RCC 7860 (cell line): ENCODE measurements at regions not wholly inside any gene's neighbourhood (a gene's known extent, or its start where the extent isn't known, plus 50 kb on each side); places are given as distances from the start of the nearest gene placed in this dataset.

Source experiments
- DNase-seq: peaks from one replicate; pipeline ENCODE4 v3.0.0-alpha.2; 2015; ENCODE audit warnings: low spot score
- FAIRE-seq: peaks from 2 replicates; lab custom pipeline; 2012; peaks lifted over from hg19 to GRCh38; lab: Jason Lieb, UNC

DNA sequence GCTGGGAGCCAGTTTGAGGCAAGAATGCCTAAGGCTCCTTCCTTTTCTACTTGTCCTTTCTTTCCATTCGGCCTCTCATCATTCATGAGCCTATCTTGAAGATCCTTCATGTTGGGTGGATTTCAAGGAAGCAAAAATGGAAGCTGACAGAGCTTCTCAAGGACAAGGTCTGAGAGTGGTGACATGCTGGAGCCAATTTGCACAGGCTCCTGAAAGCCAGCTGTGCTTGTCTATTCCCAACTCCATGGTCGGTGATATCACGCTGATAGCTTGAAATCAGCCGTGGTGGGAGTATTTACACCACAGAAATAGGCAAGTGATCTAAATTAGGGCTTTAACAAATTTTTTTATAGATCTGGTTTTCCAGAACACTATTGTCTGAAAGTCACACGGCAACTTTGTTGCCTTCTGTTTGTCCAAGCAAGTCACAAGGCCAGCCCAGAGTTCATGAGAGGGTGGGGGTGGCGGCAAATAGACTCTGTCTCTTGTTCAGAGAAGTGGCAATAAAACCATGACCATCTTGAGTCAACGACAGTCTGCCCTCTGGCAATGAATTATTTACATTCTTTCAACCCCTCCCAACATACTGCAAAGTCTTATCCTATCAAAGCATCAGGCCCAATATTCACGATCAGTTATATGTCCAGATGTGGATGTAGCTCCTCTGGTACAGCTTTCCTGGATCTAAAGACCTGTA, 49.9 kb upstream of the SLC35F5 start:
- DNase-seq (no peak), FAIRE-seq (no peak)
